ENCODE measurements at regions not wholly inside any gene's neighbourhood (a gene's known extent, or its start where the extent isn't known, plus 50 kb on each side); places are given as distances from the start of the nearest gene placed in this dataset.
A peak's percentile ranks its signal among the peaks of the same experiment; 100 is the strongest.

GRCh38 chr13:22210134-22210930 lies 539.5 kb downstream of the FGF9 start:
- Histone ChIP-seq H3K4me1 (ENCODE audit: insufficient read depth) (peaks cover 26% of the 10 kb centered on the region), H3K4me2 (no peak overlapping the region), H2AFZ (no peak overlapping the region), H4K20me1 (replicated peaks; ENCODE audit: insufficient read depth) (no peaks in the 10 kb centered on the region), H3F3A (replicated peaks; ENCODE audit: low read depth) (no peaks in the 10 kb centered on the region), H3K27me3 (ENCODE audit: insufficient read depth) (no peaks in the 10 kb centered on the region), H3K79me2 (replicated peaks; ENCODE audit: insufficient read depth) (peaks cover 4% of the 10 kb centered on the region; the same call in 1 of the 2 replicates), H3K27ac (ENCODE audit: low read depth) (peak overlapping the region; percentile 30; the same call in 1 of the 2 replicates), H3K9me2 (ENCODE audit: insufficient read depth) (no peaks in the 10 kb centered on the region; the same call in 1 of the 2 replicates), H3K36me3 (ENCODE audit: insufficient read depth) (no peaks in the 10 kb centered on the region), H3K4me3 (no peak overlapping the region)
- DNase-seq (ENCODE audit: low spot score), result peak; percentile 48
- H3K4me1 Mint-ChIP-seq, result peaks cover 31% of the 10 kb centered on the region
- peak overlapping the region; percentile 49 for H3K27ac Mint-ChIP-seq
- TF ChIP-seq STAT1 (IDR thresholded peaks at IDR 0.05; ENCODE audit: unreplicated experiment), result no peak
- no peak for TF ChIP-seq CREB1 (CRISPR knock-in tag; IDR thresholded peaks at IDR 0.05; ENCODE audit: low read depth)
- TF ChIP-seq, protein P1, sequence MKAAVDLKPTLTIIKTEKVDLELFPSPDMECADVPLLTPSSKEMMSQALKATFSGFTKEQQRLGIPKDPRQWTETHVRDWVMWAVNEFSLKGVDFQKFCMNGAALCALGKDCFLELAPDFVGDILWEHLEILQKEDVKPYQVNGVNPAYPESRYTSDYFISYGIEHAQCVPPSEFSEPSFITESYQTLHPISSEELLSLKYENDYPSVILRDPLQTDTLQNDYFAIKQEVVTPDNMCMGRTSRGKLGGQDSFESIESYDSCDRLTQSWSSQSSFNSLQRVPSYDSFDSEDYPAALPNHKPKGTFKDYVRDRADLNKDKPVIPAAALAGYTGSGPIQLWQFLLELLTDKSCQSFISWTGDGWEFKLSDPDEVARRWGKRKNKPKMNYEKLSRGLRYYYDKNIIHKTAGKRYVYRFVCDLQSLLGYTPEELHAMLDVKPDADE (IDR thresholded peaks at IDR 0.05), result no peak
- TF ChIP-seq JUNB (IDR thresholded peaks at IDR 0.05; ENCODE audit: unreplicated experiment), result no peak
- TF ChIP-seq ZNF462 (CRISPR knock-in tag; IDR thresholded peaks at IDR 0.05), result no peak
- TF ChIP-seq, protein P2, sequence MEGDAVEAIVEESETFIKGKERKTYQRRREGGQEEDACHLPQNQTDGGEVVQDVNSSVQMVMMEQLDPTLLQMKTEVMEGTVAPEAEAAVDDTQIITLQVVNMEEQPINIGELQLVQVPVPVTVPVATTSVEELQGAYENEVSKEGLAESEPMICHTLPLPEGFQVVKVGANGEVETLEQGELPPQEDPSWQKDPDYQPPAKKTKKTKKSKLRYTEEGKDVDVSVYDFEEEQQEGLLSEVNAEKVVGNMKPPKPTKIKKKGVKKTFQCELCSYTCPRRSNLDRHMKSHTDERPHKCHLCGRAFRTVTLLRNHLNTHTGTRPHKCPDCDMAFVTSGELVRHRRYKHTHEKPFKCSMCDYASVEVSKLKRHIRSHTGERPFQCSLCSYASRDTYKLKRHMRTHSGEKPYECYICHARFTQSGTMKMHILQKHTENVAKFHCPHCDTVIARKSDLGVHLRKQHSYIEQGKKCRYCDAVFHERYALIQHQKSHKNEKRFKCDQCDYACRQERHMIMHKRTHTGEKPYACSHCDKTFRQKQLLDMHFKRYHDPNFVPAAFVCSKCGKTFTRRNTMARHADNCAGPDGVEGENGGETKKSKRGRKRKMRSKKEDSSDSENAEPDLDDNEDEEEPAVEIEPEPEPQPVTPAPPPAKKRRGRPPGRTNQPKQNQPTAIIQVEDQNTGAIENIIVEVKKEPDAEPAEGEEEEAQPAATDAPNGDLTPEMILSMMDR (conservative IDR thresholded peaks at IDR 0.05; ENCODE audit: low read depth in 2 of 2), result no peak
- no peak for TF ChIP-seq NANOG (IDR thresholded peaks at IDR 0.05; ENCODE audit: borderline replicate concordance)
- TF ChIP-seq POLR2AphosphoS5 (IDR thresholded peaks at IDR 0.05; ENCODE audit: low read depth), result no peak
- no peak overlapping the region for H3K4me3 Mint-ChIP-seq
- no peaks in the 10 kb centered on the region for H3K9me3 Mint-ChIP-seq
- peaks cover 4% of the 10 kb centered on the region; the same call in 1 of the 3 replicates for H3K36me3 Mint-ChIP-seq (ENCODE audit: low read depth)
- ATAC-seq, result peak; percentile 79
- H3K27me3 Mint-ChIP-seq (ENCODE audit: insufficient read depth, low read depth, poor library complexity), result peaks cover 18% of the 10 kb centered on the region

Data from GM23338 (cell line).